ENCODE measurements at regions not wholly inside any gene's neighbourhood (a gene's known extent, or its start where the extent isn't known, plus 50 kb on each side); places are given as distances from the start of the nearest gene placed in this dataset.

GRCh38 chr6:74939721-74940620 is 265.9 kb downstream of the COL12A1 start:
- TF ChIP-seq ZNF274 (IDR thresholded peaks at IDR 0.05; ENCODE audit: low read depth, low read length) = no peak
- no peak for TF ChIP-seq YY1 (IDR thresholded peaks at IDR 0.05; ENCODE audit: insufficient read depth, insufficient read length)

Data from NT2/D1 (cell line).